Inferior parietal cortex (tissue), 1 donor: ENCODE measurements at regions not wholly inside any gene's neighbourhood (a gene's known extent, or its start where the extent isn't known, plus 50 kb on each side); places are given as distances from the start of the nearest gene placed in this dataset.
"Not testable (repeated sequence)": the region's sequence is repeated elsewhere in the genome, so short reads cannot be mapped to it uniquely, and the experiment has no call there.

ENCODE experiments used
- DNase-seq: peaks from one replicate; pipeline ENCODE4 v3.0.0-alpha.2; 2016; ENCODE audit errors: extremely low spot score

DNA sequence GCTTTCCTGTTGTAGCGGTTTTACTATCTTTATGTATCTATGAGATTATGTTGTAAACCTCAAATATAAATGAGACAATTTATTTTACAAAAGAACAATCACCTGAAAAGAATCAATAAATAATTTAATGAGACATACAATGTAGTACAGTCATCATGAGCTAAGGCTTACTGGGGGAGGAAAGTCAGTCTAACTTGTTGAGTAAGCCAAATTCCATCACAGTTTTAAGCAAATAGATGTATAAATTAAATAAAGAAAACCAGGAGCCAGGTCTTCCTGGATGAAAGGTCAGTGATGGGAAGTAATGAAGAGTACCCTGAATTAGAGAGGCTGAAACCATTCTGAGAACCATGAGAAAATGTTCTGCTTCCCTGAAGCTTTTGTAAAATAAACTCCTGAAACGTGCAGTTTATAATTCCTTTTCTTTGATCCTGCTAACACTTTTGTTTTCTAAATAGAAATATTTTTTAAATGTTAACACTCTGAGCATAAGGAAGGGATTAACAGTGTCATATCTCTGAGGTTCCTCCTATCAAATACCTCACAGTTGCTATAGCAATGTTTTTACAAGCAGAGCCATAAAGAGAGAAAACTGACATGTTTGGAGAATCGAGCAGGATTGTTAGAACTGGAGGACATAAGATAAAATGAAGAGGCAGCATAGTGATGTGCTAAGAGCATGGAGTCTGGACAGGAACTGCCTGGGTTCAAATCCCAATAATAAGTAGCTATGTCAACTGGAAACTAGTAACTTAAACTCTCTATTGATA is 444.9 kb upstream of the FOXG1 start:
- no peak for DNase-seq

DNA sequence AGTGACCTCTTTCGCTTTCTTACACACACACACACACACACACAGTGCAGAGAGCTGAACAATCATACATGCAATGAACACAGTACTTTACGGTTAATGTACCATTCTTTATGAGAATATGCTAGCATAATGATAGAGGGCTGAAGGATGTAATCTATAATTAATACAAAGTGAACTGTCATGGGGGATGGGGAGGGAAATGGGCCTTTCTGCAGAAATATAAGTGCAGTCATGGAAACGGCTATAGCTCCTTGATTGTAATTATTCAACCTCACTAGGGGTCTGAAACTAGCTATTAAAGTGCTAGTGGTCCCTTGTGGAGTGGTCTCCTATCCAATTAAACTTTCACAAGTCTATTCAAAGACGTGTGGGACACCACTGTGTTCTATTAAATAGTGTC is 443.2 kb upstream of the FOXG1 start:
- DNase-seq, result no peak

- DNase-seq, result no peak
Observed at GRCh38 chr14:28323951-28324741, 442.4 kb upstream of the FOXG1 start.

DNA sequence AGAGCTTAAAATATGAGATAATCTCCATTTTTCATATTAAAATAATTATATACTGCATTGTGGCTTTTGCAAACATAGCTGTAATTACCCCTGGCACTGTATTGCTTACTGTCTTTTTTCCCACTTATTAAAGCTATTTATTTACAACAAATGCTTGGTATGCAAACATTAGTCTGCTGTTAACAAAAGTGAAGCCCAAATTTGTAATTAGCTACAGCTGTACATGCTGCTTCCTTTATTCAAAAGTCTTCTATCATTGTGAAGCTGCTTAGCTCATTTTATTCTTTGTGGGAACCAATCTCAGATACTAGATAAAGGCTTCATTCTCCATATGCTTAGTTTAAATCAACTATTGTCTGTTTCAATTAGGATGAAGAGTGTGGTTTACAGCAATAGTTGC is 425.8 kb upstream of the FOXG1 start:
- DNase-seq, result no peak

DNA sequence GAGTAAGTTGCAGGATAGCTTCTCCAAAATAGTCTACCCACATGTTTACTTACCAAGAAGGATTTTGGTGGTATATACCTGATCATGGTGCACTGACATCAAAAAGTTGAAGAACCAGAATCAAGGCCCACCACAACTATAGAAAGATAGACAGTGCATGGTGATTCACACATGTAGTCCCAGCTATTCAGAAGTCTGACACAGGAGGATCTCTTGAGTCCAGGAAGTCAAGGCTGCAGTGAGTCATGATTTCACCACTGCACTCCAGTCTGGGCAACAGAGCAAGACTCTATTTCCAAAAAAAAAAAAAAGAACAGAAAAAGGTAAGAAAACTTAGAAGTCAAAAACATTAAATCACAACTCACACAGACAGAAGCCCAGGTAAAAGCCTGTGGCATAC is 422.2 kb upstream of the FOXG1 start:
- no peak for DNase-seq

- DNase-seq, result no peak
Observed at GRCh38 chr14:28348797-28349196, 417.8 kb upstream of the FOXG1 start.

- DNase-seq, result no peak
Observed at GRCh38 chr14:28356819-28357218, 409.8 kb upstream of the FOXG1 start.

DNA sequence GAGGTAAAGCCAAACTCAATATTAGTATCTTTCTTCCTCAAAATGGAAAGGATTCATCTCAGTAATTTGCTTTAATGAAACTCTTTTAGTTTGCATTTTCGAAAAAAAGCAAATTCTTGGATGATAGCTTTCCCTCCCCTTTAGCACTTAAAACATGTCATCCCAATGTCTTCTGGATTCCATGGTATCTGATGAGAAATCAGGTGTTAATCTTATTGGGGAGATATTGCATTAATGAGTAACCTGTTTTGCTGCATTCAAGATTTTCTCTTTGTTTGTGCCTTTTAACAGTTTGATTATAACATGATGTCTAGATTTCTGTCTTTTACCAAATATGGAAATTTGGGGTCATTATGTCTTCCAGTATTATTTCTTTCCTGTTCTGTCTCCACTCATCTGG is 405.1 kb upstream of the FOXG1 start:
- DNase-seq, result no peak

GRCh38 chr14:28365510-28365909 is 401.1 kb upstream of the FOXG1 start:
- DNase-seq, result no peak

- DNase-seq, result no peak
Observed at GRCh38 chr14:28373721-28374120, 392.9 kb upstream of the FOXG1 start.

DNA sequence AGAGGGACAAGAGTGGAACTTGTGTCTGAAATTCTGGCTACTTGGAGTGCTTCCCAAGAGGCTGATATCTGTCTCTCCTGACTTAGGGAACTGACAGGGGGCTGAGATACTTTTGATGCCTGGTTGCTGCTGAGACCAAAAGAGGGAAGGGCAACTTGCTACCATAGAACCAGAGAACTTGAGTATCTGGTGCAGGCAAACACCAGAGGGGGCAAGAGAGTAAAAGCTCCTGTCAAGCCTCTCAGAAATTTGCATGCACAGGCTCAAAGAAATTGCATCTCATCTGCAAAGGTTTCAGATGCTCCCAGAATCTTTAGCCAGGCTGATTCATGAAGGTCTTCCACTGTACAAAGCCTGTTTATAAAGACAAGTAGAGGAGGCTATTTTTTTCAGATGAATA is 391.3 kb upstream of the FOXG1 start:
- DNase-seq, result peak; percentile 6

GRCh38 chr14:28381656-28382055 is 384.9 kb upstream of the FOXG1 start:
- DNase-seq, result no peak

DNA sequence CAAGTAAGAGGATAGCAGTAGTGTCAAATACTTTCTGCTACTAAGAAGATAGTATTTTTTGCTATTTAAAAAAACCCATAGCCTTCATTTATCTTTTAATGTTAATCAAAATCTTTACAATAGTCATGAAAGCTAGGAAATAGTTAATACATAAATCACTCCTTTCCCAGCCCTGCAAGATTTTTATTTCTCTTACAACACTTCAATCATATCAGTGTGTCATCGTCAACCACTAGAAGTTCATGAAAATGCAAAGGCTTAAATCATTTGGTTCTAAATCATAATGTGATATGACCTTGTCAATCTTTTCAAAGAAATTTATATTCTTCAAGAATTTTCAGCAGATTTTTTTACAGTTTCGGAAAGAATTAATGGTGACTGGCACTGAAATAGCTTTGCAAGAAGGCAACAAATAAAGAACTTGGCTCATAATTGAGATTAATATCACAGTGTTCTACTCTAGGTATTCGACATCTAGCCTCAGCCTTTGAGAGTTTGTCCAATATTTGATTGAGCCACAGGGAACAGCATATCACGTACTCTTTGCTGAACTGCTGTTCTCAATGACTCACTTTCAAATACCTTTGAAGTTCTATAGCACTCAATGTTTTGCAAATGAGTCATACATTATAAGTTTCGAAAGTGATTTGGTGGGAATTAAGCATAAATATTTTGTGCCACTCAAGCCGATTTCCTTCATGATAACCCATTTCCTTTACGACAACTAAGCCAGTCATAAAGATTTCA is 384.0 kb upstream of the FOXG1 start:
- DNase-seq, result no peak

GRCh38 chr14:28398506-28398905 is 368.1 kb upstream of the FOXG1 start:
- no peak for DNase-seq

DNA sequence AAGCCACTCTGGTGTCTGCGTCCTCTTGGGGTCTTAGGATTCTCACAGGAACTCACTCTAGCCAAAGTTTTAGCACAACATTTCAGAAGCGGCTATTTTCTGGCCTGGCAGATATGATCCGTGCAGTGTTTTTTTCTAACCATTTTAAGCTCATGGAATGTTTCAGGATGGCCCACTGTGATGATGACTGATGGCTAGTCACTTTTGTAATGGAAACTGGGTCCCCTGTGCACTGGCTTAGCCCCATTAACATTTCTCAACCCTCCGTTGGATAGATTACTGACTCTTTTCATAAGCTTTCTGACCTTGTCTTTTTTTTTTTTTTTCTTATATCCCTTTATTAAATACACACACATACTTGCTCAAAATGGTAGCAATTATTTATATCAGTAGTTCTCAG is 364.9 kb upstream of the FOXG1 start:
- DNase-seq, result not testable (repeated sequence)

DNA sequence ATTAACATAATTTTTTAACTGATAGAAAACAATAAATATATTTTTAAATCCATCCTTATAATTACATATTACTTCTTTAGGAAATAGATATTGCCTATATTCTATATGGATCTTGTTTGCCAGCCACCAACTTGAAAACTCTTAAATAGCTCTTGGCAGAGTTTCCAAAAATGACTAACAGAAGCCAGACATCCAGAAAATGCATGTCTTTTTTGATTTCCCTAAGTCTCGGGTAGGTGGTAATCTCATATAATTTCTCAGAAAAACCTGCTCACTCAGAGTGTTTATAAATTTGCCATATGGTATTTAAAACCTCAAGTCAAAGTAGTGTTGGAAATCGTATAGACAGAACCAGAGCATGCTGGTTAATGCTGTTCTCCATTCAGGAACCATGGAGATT is 360.4 kb upstream of the FOXG1 start:
- peak; percentile 18 for DNase-seq

GRCh38 chr14:28407031-28407825 is 359.4 kb upstream of the FOXG1 start:
- DNase-seq, result no peak

DNA sequence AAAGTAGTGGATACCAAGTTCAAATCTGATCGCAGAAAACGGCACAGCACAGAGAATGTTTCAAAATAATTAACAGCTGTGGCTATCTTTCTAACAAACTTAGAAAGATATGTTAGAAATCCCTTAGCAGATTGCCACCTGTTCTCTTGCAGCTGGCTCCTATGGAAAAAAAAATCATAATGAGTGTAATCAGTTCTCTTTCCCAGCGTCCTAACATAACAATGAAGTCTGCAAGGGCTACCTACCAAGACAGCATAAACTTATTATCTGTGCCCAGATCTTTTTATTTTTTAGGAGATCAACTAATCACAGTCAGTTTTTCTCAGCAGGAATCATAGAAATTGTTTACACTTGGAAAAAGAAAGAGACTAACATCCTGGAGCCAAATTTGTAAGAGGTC is 358.6 kb upstream of the FOXG1 start:
- DNase-seq, result no peak

- DNase-seq, result no peak
Observed at GRCh38 chr14:28412077-28412476, 354.5 kb upstream of the FOXG1 start.

DNA sequence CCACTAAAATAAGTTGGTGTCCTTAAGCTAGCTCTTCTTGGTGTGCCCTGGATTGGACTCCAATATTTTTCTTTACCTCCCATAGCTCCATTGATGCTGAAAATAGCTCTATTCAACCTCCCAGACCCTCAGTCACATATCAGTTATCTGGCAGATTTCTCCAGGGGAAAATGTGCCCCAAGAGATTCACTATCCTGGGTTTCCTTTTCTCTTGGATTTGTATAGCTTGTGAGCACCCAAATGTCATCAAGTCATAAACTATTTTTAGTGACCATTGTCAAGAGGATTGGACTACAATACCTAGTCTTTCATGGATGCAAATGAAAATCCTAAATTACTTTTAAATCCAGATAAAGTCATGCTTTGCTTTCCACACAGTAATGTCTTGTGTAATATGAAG is 339.6 kb upstream of the FOXG1 start:
- DNase-seq, result no peak

- DNase-seq, result no peak
Observed at GRCh38 chr14:28436821-28437220, 329.8 kb upstream of the FOXG1 start.

DNA sequence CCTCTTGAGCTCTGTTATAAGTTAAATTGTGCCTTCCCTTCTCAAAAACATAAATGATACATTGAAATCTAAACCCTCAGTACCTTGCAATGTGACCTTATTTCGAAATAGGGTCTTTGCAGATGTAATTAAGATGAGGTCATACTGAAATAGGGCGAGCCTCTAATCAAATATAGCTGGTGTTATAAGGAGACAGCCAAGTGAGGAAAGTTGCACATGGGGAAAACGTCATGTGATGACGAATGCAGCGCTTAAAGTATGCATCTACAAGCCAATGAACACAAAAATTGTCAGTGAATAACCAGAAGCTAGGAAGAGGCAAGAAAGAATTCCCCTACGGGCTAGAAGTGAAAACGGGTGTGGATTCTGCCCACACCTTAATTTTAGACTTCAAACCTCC is 305.2 kb upstream of the FOXG1 start:
- no peak for DNase-seq
